LNCAP (cell line): ENCODE measurements at regions not wholly inside any gene's neighbourhood (a gene's known extent, or its start where the extent isn't known, plus 50 kb on each side); places are given as distances from the start of the nearest gene placed in this dataset.

Experiments used
- TF ChIP-seq, protein P1 (sequence below): fragments of 450-650 bp; IDR thresholded peaks from 2 replicates; pipeline ENCODE4 v1.5.1; 2017; ENCODE audit warnings: mild to moderate bottlenecking

DNA sequence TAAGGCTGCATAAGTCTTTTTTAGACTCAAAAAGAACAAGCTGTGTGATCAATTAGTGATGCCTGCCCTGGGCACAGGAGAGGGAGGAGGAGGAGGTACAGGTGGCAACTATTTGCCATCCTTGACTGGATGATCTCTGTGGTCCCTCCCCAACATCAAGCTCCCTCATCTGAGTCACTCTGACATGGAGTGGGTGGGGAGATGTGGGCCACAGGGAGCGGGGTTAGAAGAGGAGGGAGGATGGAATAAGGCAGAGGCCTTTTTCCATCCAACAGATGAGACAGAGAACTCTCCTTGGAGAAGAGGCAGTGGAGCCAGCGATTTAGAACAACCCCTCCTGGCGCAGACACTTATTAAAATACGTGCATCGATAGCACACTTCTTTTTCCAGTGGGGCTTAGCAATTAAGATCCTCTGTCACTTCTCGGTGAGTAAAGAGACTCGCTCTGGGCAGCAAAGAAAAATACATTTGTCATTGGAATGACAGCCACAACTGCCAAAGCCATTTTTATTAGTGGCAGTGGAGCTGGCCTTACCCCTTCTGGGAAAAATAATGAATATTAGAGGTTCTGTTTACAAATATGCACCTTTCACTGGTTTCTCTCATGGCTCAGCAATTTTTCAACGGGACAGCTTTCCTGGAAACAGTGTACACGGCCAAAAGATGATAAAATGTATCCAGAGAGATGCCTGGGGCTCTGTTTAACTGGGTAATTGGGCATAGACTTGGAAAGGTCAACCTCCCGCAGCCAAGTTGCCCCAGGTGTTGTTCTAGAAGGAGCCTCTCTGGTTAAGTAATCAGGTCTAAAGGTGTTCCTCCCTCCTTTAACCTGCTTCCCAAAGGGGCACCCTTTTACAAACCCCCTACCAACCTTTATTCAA is 238.4 kb upstream of the CXCR4 start:
- TF ChIP-seq, protein P1, sequence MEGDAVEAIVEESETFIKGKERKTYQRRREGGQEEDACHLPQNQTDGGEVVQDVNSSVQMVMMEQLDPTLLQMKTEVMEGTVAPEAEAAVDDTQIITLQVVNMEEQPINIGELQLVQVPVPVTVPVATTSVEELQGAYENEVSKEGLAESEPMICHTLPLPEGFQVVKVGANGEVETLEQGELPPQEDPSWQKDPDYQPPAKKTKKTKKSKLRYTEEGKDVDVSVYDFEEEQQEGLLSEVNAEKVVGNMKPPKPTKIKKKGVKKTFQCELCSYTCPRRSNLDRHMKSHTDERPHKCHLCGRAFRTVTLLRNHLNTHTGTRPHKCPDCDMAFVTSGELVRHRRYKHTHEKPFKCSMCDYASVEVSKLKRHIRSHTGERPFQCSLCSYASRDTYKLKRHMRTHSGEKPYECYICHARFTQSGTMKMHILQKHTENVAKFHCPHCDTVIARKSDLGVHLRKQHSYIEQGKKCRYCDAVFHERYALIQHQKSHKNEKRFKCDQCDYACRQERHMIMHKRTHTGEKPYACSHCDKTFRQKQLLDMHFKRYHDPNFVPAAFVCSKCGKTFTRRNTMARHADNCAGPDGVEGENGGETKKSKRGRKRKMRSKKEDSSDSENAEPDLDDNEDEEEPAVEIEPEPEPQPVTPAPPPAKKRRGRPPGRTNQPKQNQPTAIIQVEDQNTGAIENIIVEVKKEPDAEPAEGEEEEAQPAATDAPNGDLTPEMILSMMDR = no peak

DNA sequence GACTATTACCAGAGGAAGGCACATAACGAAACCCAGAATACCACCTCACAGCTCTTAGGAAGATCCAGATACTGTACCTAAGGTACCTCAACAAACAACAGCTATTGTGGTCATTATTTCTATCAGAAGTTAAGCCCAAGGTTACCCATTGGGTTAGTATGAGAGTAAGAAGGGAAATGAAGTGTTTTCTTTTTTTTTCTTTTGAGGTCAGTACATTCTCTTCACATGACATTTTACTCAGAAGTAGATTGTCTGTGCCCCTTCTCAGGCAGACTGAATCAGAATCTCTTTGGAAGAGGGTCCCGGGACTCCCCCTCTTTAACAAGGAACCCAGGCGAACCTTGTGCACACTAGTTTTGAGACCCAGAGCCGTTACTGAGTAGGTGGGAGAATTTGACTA is 233.7 kb upstream of the CXCR4 start:
- TF ChIP-seq, protein P1 = no peak

DNA sequence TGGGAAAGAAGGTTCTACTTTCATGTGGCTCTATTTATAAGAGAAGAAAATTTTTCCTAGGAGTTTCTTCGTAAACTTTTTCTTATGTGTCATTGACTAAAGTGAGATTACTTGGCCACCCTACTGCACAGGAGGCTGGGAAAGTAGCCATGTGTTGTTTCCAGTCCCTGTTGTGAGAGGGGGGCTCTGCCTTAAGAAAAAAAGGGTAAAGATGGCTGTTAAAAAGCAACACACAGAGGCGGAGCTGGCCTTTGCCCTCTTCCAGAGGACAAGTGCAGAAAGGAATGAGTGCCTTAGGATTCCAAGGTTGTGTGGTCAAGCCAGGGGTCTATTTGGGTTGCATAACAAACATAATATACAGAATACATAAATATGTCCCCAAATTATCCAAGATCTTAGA is 230.0 kb upstream of the CXCR4 start:
- TF ChIP-seq, protein P1 = no peak

DNA sequence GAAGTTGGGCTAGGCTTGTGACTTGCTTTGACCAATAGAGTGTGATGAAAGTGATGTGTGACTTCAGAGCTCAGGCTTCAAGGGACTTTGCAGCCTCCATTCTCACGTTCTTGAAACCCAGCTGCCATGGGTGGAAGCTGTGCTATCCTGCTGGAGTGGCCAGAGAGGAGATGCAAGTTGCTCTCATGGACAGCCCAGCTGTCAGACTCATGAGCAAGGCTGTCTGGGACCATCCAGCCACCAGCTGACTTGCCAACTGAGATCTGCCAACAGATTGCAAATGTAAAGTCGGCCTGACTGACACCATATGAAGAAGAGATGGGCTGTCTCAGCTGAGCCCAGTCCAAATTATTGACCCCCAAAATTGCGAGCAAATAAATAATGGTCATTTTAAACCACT is 226.4 kb upstream of the CXCR4 start:
- TF ChIP-seq, protein P1 = no peak

DNA sequence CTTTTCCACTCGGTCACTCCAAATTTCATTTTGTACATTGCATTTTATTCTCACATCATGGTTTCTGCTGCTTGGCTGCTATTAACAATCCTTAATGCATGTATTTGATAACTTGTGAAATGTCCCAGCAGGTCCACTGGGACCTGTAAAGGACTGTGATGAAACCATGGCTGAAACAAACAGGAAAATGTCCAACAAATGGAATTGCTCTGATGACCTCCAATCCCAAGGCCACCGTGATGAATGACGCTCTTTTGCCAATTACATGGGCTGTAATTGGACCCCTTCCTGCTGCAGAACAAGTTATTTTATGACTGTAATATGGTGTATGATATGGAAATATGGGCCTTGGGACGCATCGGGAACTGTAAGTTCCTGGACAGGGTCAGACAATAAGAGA is 224.2 kb upstream of the CXCR4 start:
- TF ChIP-seq, protein P1 = no peak

DNA sequence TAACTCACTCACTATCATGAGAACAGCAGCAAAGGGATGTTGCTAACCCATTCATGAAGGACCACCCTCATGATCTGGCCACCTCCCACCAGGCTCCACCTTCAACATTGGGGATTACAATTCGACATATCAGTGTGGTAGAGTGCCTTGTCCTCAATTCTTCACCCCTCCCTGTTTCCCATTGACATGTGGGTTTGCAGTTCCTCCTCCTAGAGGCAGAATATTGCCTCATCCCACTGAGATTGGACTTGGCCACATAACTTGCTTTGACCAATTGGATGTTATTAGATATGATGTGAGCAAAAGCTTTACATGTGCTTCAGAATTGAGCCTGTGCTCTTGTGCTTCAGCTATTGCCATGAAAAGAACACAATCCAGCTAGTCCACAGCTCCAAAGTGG is 217.0 kb upstream of the CXCR4 start:
- TF ChIP-seq, protein P1 = no peak

DNA sequence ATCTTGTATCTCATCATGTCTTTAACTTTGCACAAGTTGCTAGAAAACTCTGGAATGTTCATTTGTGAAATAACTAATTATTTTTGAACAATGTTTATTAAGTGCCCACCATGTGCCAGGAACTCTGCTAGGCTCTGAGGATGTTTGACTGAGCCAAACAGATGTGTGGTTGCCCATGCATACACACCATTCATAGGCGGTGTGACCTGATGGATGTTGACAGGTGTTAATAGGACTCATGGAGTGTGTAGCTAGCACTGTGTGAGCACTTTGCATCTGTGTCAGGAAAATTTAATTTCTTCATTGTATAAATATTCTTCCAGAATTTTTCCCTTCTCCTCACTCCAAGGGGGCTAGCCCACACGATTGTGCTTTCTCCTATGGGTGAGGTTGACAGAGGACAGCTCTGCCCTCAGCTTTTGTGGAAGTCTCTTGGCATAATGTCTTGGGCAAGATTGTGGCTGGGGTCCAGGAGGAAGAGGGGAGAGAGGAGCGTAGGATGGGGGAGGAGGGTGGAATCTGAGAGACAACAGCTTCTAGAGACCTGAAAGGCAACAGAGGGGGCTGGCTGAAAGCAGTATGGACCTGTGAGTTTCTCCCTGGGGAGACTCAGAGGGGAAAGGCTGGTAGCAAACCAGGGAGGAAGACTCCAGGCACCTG is 214.6 kb upstream of the CXCR4 start:
- TF ChIP-seq, protein P1 = no peak
